Lower lobe of right lung (tissue), 2 donors: ENCODE measurements at regions not wholly inside any gene's neighbourhood (a gene's known extent, or its start where the extent isn't known, plus 50 kb on each side); places are given as distances from the start of the nearest gene placed in this dataset.

ENCODE experiments used
- ATAC-seq, 2 donors: fragments of 200-7000 bp; cut with Tn5 transposase; one replicate each; pipeline ENCODE4 v1.9.1; 2020 to 2022; ENCODE audit warnings: mild to moderate bottlenecking in 2 of 2, moderate library complexity in 2 of 2
- DNase-seq: peaks from one replicate; pipeline ENCODE4 v3.0.0-alpha.2; 2020
- H3K27ac ChIP-seq: fragments of 200-600 bp; one replicate; pipeline ENCODE4 v1.8.0; 2022
- H3K27me3 ChIP-seq: fragments of 200-600 bp; one replicate; pipeline ENCODE4 v1.8.0; 2022; ENCODE audit warnings: low read depth
- H3K36me3 ChIP-seq: fragments of 200-600 bp; one replicate; pipeline ENCODE4 v1.8.0; 2022; ENCODE audit warnings: mild to moderate bottlenecking
- H3K4me1 ChIP-seq: fragments of 200-600 bp; one replicate; pipeline ENCODE4 v1.8.0; 2022
- H3K4me3 ChIP-seq: fragments of 200-600 bp; one replicate; pipeline ENCODE4 v1.8.0; 2022; ENCODE audit warnings: mild to moderate bottlenecking
- H3K9me3 ChIP-seq: fragments of 200-600 bp; one replicate; pipeline ENCODE4 v1.8.0; 2022
- CTCF ChIP-seq: fragments of 200-600 bp; IDR thresholded peaks from one replicate; pipeline ENCODE4 v1.8.0; 2022; ENCODE audit warnings: antibody characterized with exemption, mild to moderate bottlenecking
- intact Hi-C: fragments of 100-400 bp; cut with DNase I; formaldehyde crosslinking; loops from one replicate; pipeline ENCODE4 v1.11.0; 2022
- donor health status: DM: no; HTN: yes; CAD: no; lungs with severe emphysema.

GRCh38 chr5:135182675-135183074 is 148.6 kb upstream of the PITX1 start:
- H3K4me1 ChIP-seq = no peaks in the 10 kb centered on the region
- H3K36me3 ChIP-seq = no peaks in the 10 kb centered on the region
- H3K9me3 ChIP-seq = no peaks in the 10 kb centered on the region
- H3K4me3 ChIP-seq = no peak overlapping the region
- no peak for TF ChIP-seq CTCF
- ATAC-seq (no peak), DNase-seq (no peak)
- peaks cover 4% of the 10 kb centered on the region for H3K27me3 ChIP-seq
- intact Hi-C loops = no loop called here
- H3K27ac ChIP-seq = no peak overlapping the region

DNA sequence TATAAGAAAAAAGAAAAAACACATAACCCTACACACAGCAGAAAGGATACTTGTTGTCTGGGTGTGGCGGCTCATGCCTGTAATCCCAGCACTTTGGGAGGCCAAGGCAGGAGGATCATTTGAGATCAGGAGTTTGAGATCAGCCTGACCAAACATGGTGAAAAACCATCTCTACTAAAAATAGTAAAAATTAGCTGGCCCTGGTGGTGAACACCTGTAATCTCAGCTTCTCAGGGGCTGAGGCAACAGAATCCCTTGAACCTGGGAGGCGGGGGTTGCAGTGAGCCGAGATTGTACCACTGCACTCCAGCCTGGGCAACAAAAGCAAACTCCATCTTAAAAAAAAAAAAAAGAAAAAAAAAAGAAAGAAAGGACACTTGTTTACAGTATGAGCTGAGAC is 147.6 kb upstream of the PITX1 start:
- DNase-seq (no peak), ATAC-seq (no peak)
- H3K4me1 ChIP-seq = no peaks in the 10 kb centered on the region
- no peak overlapping the region for H3K4me3 ChIP-seq
- H3K9me3 ChIP-seq = no peaks in the 10 kb centered on the region
- no peaks in the 10 kb centered on the region for H3K36me3 ChIP-seq
- intact Hi-C loops = no loop called here
- H3K27ac ChIP-seq = no peak overlapping the region
- H3K27me3 ChIP-seq = peaks cover 7% of the 10 kb centered on the region
- TF ChIP-seq CTCF = no peak

DNA sequence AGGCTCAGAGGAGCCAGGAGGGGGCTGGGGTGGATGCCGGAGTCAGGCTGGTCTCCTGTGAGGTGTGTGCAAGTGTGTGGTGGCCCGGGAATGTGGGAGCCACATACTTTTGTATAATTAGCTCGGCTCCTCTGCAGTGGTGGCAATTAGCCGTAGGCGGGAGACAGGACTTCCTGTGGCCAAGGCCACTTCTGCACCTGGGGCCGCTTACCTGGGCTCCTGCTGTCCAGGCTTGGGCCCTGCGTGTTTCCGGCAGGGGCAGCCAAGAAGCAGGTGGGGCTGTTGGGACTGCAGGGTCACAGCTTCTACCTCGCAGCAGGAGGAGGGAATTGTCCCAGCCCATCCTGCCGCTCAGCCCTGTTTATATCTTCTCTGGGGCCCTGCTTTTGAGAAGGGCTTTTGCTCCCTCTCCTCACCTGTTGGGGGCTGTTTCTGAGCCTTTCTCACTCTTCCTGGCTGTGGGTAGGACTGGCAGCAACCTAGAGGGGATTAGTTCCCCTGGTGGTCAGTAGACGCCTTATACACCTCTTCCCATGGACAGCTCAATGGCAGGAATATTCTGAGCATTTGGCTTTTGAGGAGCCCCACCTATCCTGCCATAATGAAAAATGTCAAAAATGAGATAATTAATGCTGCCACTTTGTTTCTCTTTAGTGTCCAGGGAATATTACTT is 145.4 kb upstream of the PITX1 start:
- DNase-seq (no peak), ATAC-seq (no peak)
- no peak overlapping the region for H3K27ac ChIP-seq
- H3K9me3 ChIP-seq = no peaks in the 10 kb centered on the region
- H3K4me3 ChIP-seq = no peak overlapping the region
- peaks cover 7% of the 10 kb centered on the region for H3K27me3 ChIP-seq
- no peaks in the 10 kb centered on the region for H3K4me1 ChIP-seq
- intact Hi-C loops = no loop called here
- no peak for TF ChIP-seq CTCF
- no peaks in the 10 kb centered on the region for H3K36me3 ChIP-seq

DNA sequence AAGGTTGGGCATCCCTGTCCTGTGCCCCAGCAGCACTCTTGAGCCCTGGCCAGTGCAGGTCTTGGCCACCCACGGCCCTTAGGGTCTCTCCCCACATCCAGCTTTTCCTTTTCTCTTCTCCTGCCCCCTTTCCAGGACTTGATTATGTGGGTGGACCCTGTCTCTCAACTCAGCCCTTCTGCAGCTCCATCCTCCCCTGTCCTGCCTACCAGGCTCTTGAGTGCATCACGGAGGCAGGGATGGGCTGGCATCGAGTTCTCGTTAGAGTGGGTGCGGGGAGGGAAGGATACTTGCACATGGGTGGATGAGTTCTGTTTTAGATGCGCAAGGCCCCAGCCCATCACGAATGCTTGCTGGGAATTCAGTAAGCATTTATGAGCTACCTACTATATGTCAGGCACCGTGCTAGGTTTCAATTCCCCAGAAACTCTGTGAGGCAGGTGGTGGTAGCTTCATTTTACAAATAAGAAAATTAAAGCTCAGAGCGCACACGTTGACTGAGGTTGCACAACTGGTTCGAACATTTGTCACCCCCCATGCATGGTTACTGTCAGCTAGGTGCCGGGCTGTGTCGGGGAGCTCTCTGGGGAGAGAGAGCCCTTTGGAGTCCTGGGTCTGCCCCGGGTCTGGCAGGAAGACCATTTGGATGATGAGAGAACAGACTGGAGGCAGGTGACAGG is 144.6 kb upstream of the PITX1 start:
- peaks cover 7% of the 10 kb centered on the region for H3K27me3 ChIP-seq
- H3K9me3 ChIP-seq = no peaks in the 10 kb centered on the region
- no peak for ATAC-seq
- H3K27ac ChIP-seq = no peak overlapping the region
- TF ChIP-seq CTCF = no peak
- no peak for DNase-seq
- H3K36me3 ChIP-seq = no peaks in the 10 kb centered on the region
- H3K4me3 ChIP-seq = no peak overlapping the region
- intact Hi-C loops = no loop called here
- no peaks in the 10 kb centered on the region for H3K4me1 ChIP-seq

DNA sequence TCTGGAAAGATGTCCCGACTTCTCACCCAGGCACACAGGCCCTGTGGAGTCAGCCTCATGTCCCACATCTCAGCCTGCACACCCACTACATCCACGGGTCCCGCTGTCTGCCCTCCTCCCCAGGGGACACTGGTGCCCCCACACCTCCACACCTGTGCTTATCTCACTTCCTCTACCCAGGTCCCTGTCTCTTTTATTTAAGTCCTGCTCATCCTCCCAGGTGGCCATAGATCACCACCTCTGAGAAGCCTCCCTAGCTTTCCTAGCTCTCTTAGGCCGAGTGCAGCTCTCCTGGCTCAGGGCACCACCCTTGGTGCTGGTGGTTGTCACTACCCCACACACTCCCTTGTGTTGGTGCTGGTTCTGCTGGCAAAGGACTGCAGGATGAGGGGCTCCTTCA is 143.6 kb upstream of the PITX1 start:
- Histone ChIP-seq H3K36me3 (no peaks in the 10 kb centered on the region), H3K4me1 (no peaks in the 10 kb centered on the region), H3K9me3 (no peaks in the 10 kb centered on the region), H3K27ac (no peak overlapping the region), H3K4me3 (no peak overlapping the region), H3K27me3 (peaks cover 11% of the 10 kb centered on the region)
- no peak for TF ChIP-seq CTCF
- DNase-seq (no peak), ATAC-seq (no peak)
- intact Hi-C loops = no loop called here
